RWPE2 (cell line): ENCODE measurements at regions not wholly inside any gene's neighbourhood (a gene's known extent, or its start where the extent isn't known, plus 50 kb on each side); places are given as distances from the start of the nearest gene placed in this dataset.
"Not testable (repeated sequence)": the region's sequence is repeated elsewhere in the genome, so short reads cannot be mapped to it uniquely, and the experiment has no call there.

Experiments used
- ATAC-seq: fragments of 200-7000 bp; cut with Tn5 transposase; 3 replicates; pipeline ENCODE4 v1.9.1; 2021; ENCODE audit warnings: low read depth
- DNase-seq: peaks from one replicate; pipeline ENCODE4 v3.0.0-alpha.2; 2020; ENCODE audit warnings: low spot score
- H3K27ac ChIP-seq: fragments of 450-650 bp; 2 replicates; pipeline ENCODE4 v1.5.1; 2017; ENCODE audit warnings: mild to moderate bottlenecking; ENCODE audit not compliant: poor library complexity, severe bottlenecking
- H3K27me3 ChIP-seq: fragments of 250-450 bp; sonication (Bioruptor Pico); 2 replicates; pipeline ENCODE4 v1.5.1; 2021; ENCODE audit warnings: mild to moderate bottlenecking, moderate library complexity; ENCODE audit not compliant: insufficient read depth, poor library complexity, severe bottlenecking
- H3K36me3 ChIP-seq: fragments of 250-450 bp; sonication (Bioruptor Pico); 2 replicates; pipeline ENCODE4 v1.5.1; 2020; ENCODE audit warnings: low read depth, mild to moderate bottlenecking, moderate library complexity
- H3K4me1 ChIP-seq: fragments of 250-450 bp; sonication (Bioruptor Pico); 2 replicates; pipeline ENCODE4 v1.5.1; 2021; ENCODE audit warnings: mild to moderate bottlenecking, moderate library complexity; ENCODE audit not compliant: insufficient read depth, poor library complexity, severe bottlenecking
- H3K4me3 ChIP-seq: fragments of 250-450 bp; sonication (Bioruptor Pico); 2 replicates; pipeline ENCODE4 v1.5.1; 2021; ENCODE audit warnings: mild to moderate bottlenecking, moderate library complexity; ENCODE audit not compliant: severe bottlenecking
- H3K9me3 ChIP-seq: fragments of 250-450 bp; sonication (Bioruptor Pico); 2 replicates; pipeline ENCODE4 v1.5.1; 2021; ENCODE audit warnings: mild to moderate bottlenecking, moderate library complexity; ENCODE audit not compliant: severe bottlenecking
- CTCF ChIP-seq: fragments of 450-650 bp; IDR thresholded peaks from one replicate; pipeline ENCODE4 v1.5.1; 2017; ENCODE audit warnings: mild to moderate bottlenecking, moderate library complexity; ENCODE audit not compliant: poor library complexity, severe bottlenecking

GRCh38 chr2:125254010-125254409 lies 1228.9 kb downstream of the CNTNAP5 start:
- no peaks in the 10 kb centered on the region for H3K27me3 ChIP-seq
- DNase-seq (no peak), ATAC-seq (no peak)
- H3K36me3 ChIP-seq, result no peaks in the 10 kb centered on the region
- H3K9me3 ChIP-seq, result no peaks in the 10 kb centered on the region
- no peak overlapping the region for H3K4me3 ChIP-seq
- no peaks in the 10 kb centered on the region for H3K4me1 ChIP-seq
- no peak for TF ChIP-seq CTCF
- no peak overlapping the region for H3K27ac ChIP-seq

GRCh38 chr2:125259451-125259850 lies 1234.4 kb downstream of the CNTNAP5 start:
- DNase-seq (no peak), ATAC-seq (no peak)
- Histone ChIP-seq H3K36me3 (no peaks in the 10 kb centered on the region), H3K27ac (no peak overlapping the region), H3K4me1 (no peaks in the 10 kb centered on the region), H3K4me3 (no peak overlapping the region), H3K9me3 (no peaks in the 10 kb centered on the region), H3K27me3 (no peaks in the 10 kb centered on the region)
- no peak for TF ChIP-seq CTCF

DNA sequence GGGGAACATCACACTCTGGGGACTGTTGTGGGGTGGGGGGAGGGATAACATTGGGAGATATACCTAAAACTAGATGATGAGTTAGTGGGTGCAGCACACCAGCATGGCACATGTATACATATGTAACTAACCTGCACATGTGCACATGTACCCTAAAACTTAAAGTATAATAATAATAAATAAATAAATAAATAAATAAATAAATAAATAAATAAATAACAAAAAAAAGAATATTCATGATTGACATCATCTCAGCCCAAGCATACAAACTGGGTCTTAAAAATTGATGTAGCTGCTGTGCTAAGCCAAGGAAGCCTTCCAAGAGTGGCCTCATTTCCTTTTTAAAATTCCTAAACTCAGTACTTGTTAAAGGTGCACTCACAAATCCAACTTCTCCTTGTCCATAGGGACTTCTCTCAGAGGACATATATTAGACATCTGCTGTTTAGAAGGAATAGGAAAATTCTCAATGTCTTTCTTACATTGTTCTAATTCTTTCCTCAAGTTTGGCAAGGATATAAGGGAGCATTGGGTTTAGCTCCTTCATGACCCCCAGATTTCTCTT lies 1235.4 kb downstream of the CNTNAP5 start:
- H3K4me3 ChIP-seq, H3K27ac ChIP-seq, H3K9me3 ChIP-seq, H3K36me3 ChIP-seq, DNase-seq, ATAC-seq, H3K27me3 ChIP-seq, H3K4me1 ChIP-seq: not testable (repeated sequence)

- no peak for DNase-seq
- Histone ChIP-seq H3K9me3 (no peaks in the 10 kb centered on the region), H3K27ac (no peak overlapping the region), H3K27me3 (no peaks in the 10 kb centered on the region), H3K36me3 (no peaks in the 10 kb centered on the region), H3K4me1 (no peaks in the 10 kb centered on the region), H3K4me3 (no peak overlapping the region)
- no peak for ATAC-seq
- no peak for TF ChIP-seq CTCF
Observed at GRCh38 chr2:125264453-125264852, 1239.4 kb downstream of the CNTNAP5 start.

DNA sequence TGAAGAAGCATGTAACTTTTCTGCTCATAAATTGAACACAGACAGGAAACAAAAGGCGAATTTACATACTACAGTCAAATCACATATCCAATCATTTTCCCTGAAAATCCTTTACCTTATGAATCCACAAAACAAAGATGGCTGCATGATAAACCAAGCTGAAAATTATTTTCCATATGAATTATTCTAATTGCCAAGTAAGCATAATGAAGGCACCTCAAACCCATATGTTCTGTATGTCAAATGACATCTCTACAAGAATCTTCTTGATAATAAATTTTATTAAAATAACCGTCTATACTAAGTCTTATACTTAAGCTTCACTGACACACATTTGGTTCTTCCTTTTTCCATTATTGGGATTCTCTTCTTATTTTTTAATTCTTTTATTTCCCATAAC lies 1242.6 kb downstream of the CNTNAP5 start:
- Histone ChIP-seq H3K4me3 (no peak overlapping the region), H3K27ac (no peak overlapping the region), H3K27me3 (no peaks in the 10 kb centered on the region), H3K4me1 (no peaks in the 10 kb centered on the region), H3K36me3 (no peaks in the 10 kb centered on the region), H3K9me3 (no peaks in the 10 kb centered on the region)
- ATAC-seq, result no peak
- DNase-seq, result no peak
- no peak for TF ChIP-seq CTCF
